Kidney epithelial cell (primary cell): ENCODE measurements at regions not wholly inside any gene's neighbourhood (a gene's known extent, or its start where the extent isn't known, plus 50 kb on each side); places are given as distances from the start of the nearest gene placed in this dataset.

Experiments
- DNase-seq: peaks from one replicate; pipeline ENCODE4 v3.0.0-alpha.2; 2010; ENCODE audit warnings: low read depth
- H3K27me3 ChIP-seq: 2 replicates; pipeline ENCODE4 v1.6.0; 2011; ENCODE audit warnings: low read length; ENCODE audit not compliant: control insufficient read depth, insufficient read depth
- H3K36me3 ChIP-seq: 2 replicates; pipeline ENCODE4 v1.5.1; 2011; ENCODE audit warnings: low read length; ENCODE audit not compliant: control insufficient read depth, insufficient read depth
- H3K4me3 ChIP-seq: 2 replicates; pipeline ENCODE4 v1.5.1; 2011; ENCODE audit warnings: low read depth, mild to moderate bottlenecking, control low read depth, low read length
- TF ChIP-seq, protein P1 (sequence below): IDR thresholded peaks from 2 replicates; pipeline ENCODE4 v1.5.1; 2011; ENCODE audit warnings: mild to moderate bottlenecking, moderate library complexity, low read length, control low read depth, inconsistent platforms; ENCODE audit not compliant: insufficient read depth, poor library complexity, severe bottlenecking

DNA sequence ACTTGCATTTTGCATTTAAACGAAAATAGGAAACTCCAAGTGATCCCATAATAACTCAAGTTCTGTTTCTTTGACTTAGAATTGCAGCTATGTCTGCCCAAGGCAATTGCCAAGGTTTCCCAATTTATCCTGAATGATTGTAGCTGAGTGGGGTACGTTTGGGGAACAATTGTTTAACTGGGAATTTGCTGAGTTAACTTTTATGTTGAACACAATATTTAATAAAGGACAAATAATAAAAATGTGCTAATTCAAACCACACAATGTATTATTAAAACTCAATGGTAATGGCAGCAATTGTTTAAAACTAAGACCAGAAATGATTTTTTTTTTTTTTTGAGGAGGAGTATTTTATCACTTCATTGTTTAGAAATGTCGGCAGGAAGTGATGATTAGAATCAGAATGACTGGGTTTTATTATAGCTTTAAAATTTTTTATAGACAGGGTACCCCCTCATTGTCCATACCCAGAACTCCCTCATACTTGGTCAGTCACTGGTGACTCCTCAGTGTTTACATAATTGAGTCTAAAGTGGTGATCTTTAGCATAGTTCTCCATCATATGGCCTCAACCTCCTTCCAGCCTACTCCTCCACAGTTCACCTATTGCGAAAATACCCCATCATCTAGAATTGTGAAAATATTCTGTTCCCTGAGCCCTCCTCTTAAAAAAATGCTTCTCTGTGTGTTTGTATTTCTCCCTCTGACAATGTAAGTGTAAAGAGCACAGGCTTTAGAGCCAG is 389.2 kb upstream of the CITED2 start:
- no peak for DNase-seq
- TF ChIP-seq, protein P1, sequence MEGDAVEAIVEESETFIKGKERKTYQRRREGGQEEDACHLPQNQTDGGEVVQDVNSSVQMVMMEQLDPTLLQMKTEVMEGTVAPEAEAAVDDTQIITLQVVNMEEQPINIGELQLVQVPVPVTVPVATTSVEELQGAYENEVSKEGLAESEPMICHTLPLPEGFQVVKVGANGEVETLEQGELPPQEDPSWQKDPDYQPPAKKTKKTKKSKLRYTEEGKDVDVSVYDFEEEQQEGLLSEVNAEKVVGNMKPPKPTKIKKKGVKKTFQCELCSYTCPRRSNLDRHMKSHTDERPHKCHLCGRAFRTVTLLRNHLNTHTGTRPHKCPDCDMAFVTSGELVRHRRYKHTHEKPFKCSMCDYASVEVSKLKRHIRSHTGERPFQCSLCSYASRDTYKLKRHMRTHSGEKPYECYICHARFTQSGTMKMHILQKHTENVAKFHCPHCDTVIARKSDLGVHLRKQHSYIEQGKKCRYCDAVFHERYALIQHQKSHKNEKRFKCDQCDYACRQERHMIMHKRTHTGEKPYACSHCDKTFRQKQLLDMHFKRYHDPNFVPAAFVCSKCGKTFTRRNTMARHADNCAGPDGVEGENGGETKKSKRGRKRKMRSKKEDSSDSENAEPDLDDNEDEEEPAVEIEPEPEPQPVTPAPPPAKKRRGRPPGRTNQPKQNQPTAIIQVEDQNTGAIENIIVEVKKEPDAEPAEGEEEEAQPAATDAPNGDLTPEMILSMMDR: no peak
- no peaks in the 10 kb centered on the region for H3K27me3 ChIP-seq
- no peaks in the 10 kb centered on the region for H3K36me3 ChIP-seq
- no peak overlapping the region for H3K4me3 ChIP-seq

- Histone ChIP-seq H3K36me3 (no peaks in the 10 kb centered on the region), H3K27me3 (no peaks in the 10 kb centered on the region), H3K4me3 (no peak overlapping the region)
- TF ChIP-seq, protein P1: no peak
- DNase-seq: peak; percentile 72
Measured at GRCh38 chr6:139762587-139763031, 388.2 kb upstream of the CITED2 start.

DNA sequence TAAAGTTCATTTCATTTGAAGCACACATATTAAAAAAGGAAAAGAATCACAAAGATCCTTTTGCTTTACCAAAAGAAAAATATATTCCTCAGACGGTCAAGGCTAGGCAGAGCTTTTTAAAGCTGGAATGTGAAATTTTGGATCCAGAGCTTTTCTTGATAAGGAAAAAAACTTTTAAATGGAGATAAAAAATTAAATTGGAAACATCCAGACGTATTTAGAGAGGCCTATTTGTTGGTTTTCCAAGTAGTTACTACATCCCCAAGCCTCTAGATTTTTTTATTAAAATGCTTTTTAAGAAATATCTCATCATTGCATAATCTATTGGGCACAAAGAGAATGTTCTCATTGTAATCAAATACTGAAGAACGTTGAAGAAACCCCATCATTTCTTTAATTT is 385.7 kb upstream of the CITED2 start:
- TF ChIP-seq, protein P1: no peak
- DNase-seq: no peak
- Histone ChIP-seq H3K36me3 (no peaks in the 10 kb centered on the region), H3K27me3 (no peaks in the 10 kb centered on the region), H3K4me3 (no peak overlapping the region)

DNA sequence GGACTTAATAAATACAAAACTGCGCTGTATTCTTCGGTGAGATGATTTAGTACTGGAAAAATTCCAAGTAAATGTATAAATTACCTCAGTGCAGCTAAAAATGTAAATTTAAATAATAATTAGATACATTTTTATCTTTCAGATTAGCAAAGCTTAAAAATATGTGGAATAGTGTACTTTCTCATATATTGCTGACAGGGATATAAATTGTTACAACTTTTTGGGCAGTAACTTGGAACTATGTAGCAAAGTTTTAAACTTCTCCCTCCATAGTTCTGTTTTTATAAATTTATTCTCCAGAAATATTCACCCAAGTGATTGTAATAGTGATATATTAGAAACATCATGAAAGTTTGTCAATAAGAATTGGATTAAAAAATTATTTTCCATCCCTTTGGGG is 384.6 kb upstream of the CITED2 start:
- no peak for DNase-seq
- Histone ChIP-seq H3K36me3 (no peaks in the 10 kb centered on the region), H3K27me3 (no peaks in the 10 kb centered on the region), H3K4me3 (no peak overlapping the region)
- TF ChIP-seq, protein P1: no peak

- TF ChIP-seq, protein P1: no peak
- no peak for DNase-seq
- Histone ChIP-seq H3K4me3 (no peak overlapping the region), H3K36me3 (no peaks in the 10 kb centered on the region), H3K27me3 (no peaks in the 10 kb centered on the region)
Measured at GRCh38 chr6:139758209-139758611, 383.8 kb upstream of the CITED2 start.

- TF ChIP-seq, protein P1: no peak
- DNase-seq: no peak
- H3K36me3 ChIP-seq: no peaks in the 10 kb centered on the region
- H3K27me3 ChIP-seq: no peaks in the 10 kb centered on the region
- H3K4me3 ChIP-seq: no peak overlapping the region
Measured at GRCh38 chr6:139757784-139758183, 383.3 kb upstream of the CITED2 start.
